ENCODE measurements at regions not wholly inside any gene's neighbourhood (a gene's known extent, or its start where the extent isn't known, plus 50 kb on each side); places are given as distances from the start of the nearest gene placed in this dataset.
A peak's percentile ranks its signal among the peaks of the same experiment; 100 is the strongest.

DNA sequence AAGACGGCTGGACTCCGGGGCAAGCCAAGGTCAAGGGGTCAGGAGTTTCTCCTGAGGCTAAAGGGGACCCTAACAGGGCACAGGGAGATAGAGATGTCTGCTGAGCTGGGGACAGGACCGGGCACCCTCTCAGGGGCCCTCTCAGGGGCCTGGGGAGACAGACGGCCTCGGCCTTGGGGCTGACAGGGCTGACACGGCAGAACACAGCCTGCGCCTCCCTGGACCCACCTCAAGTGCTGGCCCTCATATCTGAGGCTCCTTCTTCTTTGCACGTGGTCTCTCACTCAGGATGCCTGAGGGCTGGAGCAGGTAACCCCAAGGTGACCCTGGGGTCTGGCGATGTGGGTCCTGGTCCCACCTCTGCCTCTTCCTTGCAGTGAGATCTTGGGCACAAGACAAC lies 186.9 kb upstream of the TNRC6C start:
- CTCF ChIA-PET, result interaction anchor here (0.7 to 4.8 kb wide), 4 partner anchors 186 to 246 kb away, joined by 3 to 61 read pairs (median 4); partner anchors contain the start of gene TNRC6C
- intact Hi-C loops (cut with micrococcal nuclease), result loop anchor here in 1 of 2 donors (5.0 kb wide), 1 partner anchor 111 kb away; no protein-coding TSS in a partner anchor
- H3K4me1 Mint-ChIP-seq, result peaks cover 12 to 15% (median 13%) of the 10 kb centered on the region in 7 donors
- ATAC-seq (no peak), DNase-seq (no peak)
- H3K27me3 Mint-ChIP-seq, result peaks cover 0 to 17% (median 0%) of the 10 kb centered on the region in 5 donors
- Histone ChIP-seq H3K27ac (ENCODE audit: low read depth, low read length) (no peak overlapping the region), H3K9me3 (ENCODE audit: control insufficient read depth in 2 of 3, low read length in 3 of 3) (no peaks in the 10 kb centered on the region), H3K4me1 (ENCODE audit: control insufficient read depth in 2 of 2, insufficient read depth in 2 of 2, low read length in 2 of 2) (peaks cover 7 to 9% of the 10 kb centered on the region in 2 donors), H3K4me3 (ENCODE audit: low read length) (no peak overlapping the region), H3K27me3 (ENCODE audit: control insufficient read depth in 2 of 2, insufficient read depth in 2 of 2, low read length in 2 of 2) (no peaks in the 10 kb centered on the region), H3K36me3 (ENCODE audit: control insufficient read depth in 2 of 3, insufficient read depth in 3 of 3, low read length in 3 of 3) (no peaks in the 10 kb centered on the region)
- POLR2A ChIA-PET, result interaction anchor here (3.8 kb wide), 1 partner anchor 186 kb away, joined by 16 read pairs; the partner anchor contains the start of gene TNRC6C
- H3K36me3 Mint-ChIP-seq, result no peaks in the 10 kb centered on the region
- no peak overlapping the region for H3K4me3 Mint-ChIP-seq
- no peak overlapping the region for H3K27ac Mint-ChIP-seq
- peaks cover 0 to 1% (median 0%) of the 10 kb centered on the region in 11 donors for H3K9me3 Mint-ChIP-seq

DNA sequence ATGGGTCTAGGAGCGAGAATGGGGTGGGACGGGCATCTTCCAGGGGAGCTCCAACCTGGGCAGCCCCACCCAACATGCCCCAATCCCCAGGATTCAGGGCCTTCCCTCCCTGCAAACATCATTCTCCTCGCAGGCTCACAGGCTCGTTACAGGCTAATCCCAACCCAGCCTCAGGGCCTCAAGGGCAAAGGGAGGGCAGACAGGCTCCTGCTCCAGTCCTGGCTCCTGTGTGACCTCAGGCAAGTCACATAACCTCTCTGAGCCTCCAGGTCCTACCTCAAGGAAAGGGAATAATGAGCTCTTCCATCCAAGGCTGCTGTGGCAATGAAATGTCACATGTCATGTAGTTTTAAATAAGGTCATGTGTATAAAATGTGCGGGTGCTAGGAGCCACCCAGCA lies 186.5 kb upstream of the TNRC6C start:
- peaks cover 7 to 9% of the 10 kb centered on the region in 2 donors for H3K4me1 ChIP-seq (ENCODE audit: control insufficient read depth in 2 of 2, insufficient read depth in 2 of 2, low read length in 2 of 2)
- H3K27me3 Mint-ChIP-seq, result peaks cover 0 to 17% (median 0%) of the 10 kb centered on the region in 5 donors
- H3K9me3 Mint-ChIP-seq, result peaks cover 0 to 1% (median 0%) of the 10 kb centered on the region in 11 donors
- peaks cover 12 to 15% (median 13%) of the 10 kb centered on the region in 7 donors for H3K4me1 Mint-ChIP-seq
- ChIA-PET CTCF (interaction anchor here (0.7 to 4.8 kb wide), 4 partner anchors 186 to 246 kb away, joined by 3 to 61 read pairs (median 4); partner anchors contain the start of gene TNRC6C), POLR2A (interaction anchor here (1.2 to 3.8 kb wide), 2 partner anchors 116 to 186 kb away, joined by 5 to 16 read pairs; partner anchors contain the start of gene TNRC6C)
- no peaks in the 10 kb centered on the region for H3K36me3 ChIP-seq (ENCODE audit: control insufficient read depth in 2 of 3, insufficient read depth in 3 of 3, low read length in 3 of 3)
- no peak overlapping the region for H3K4me3 ChIP-seq (ENCODE audit: low read length)
- ATAC-seq (no peak), DNase-seq (no peak)
- H3K27me3 ChIP-seq (ENCODE audit: control insufficient read depth in 2 of 2, insufficient read depth in 2 of 2, low read length in 2 of 2), result no peaks in the 10 kb centered on the region
- intact Hi-C loops (cut with micrococcal nuclease), result loop anchor here (1.0 to 5.0 kb wide), 4 partner anchors 110 to 242 kb away; partner anchors contain the start of gene TNRC6C (in 1 of the 2)
- no peak overlapping the region for H3K4me3 Mint-ChIP-seq
- H3K9me3 ChIP-seq (ENCODE audit: control insufficient read depth in 2 of 3, low read length in 3 of 3), result no peaks in the 10 kb centered on the region
- H3K27ac Mint-ChIP-seq, result peak overlapping the region in 2 of 9 donors; percentile 12 to 76
- no peaks in the 10 kb centered on the region for H3K36me3 Mint-ChIP-seq
- H3K27ac ChIP-seq (ENCODE audit: low read depth, low read length), result no peak overlapping the region

DNA sequence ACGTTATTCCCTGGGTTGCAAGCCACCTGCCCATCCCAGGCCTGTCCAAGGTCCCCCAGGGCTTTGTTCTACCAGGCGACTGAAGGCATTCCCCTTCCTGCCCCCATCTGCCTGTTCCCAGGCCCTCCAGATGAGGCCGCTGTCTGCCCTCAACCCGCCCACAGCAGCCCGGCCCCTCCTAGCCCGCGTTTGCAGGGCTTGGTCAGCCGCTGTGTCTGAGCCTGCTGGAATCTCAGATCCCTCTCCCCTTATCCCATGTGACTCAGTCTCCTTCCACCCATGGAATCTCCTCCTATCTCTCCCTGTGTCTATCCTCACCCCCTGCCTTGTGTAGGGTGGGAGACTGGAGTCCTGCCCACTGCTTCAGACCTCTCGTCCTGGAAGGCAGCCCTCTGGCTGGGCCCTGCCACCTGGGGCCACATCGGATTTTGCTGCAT lies 186.0 kb upstream of the TNRC6C start:
- POLR2A ChIA-PET, result interaction anchor here (1.2 to 3.8 kb wide), 2 partner anchors 115 to 185 kb away, joined by 5 to 16 read pairs; partner anchors contain the start of gene TNRC6C
- CTCF ChIA-PET, result interaction anchor here (0.7 to 4.8 kb wide), 2 partner anchors 191 to 241 kb away, joined by 3 to 61 read pairs; no protein-coding TSS in a partner anchor
- no peaks in the 10 kb centered on the region for H3K36me3 ChIP-seq (ENCODE audit: control insufficient read depth in 2 of 3, insufficient read depth in 3 of 3, low read length in 3 of 3)
- intact Hi-C loops (cut with micrococcal nuclease), result loop anchor here (1.0 to 5.0 kb wide), 4 partner anchors 110 to 242 kb away; partner anchors contain the start of gene TNRC6C (in 1 of the 2)
- peak overlapping the region in 5 of 9 donors; percentile 12 to 78 (median 74) for H3K27ac Mint-ChIP-seq
- peaks cover 0 to 17% (median 0%) of the 10 kb centered on the region in 5 donors for H3K27me3 Mint-ChIP-seq
- H3K4me1 Mint-ChIP-seq, result peaks cover 12 to 15% (median 13%) of the 10 kb centered on the region in 7 donors
- H3K27me3 ChIP-seq (ENCODE audit: control insufficient read depth in 2 of 2, insufficient read depth in 2 of 2, low read length in 2 of 2), result no peaks in the 10 kb centered on the region
- no peaks in the 10 kb centered on the region for H3K9me3 ChIP-seq (ENCODE audit: control insufficient read depth in 2 of 3, low read length in 3 of 3)
- DNase-seq (peak; percentile 41 to 69 (median 57)), ATAC-seq (peak; percentile 93)
- H3K4me3 Mint-ChIP-seq, result peak overlapping the region in 1 of 10 donors; percentile 8
- peaks cover 7 to 9% of the 10 kb centered on the region in 2 donors for H3K4me1 ChIP-seq (ENCODE audit: control insufficient read depth in 2 of 2, insufficient read depth in 2 of 2, low read length in 2 of 2)
- no peaks in the 10 kb centered on the region for H3K36me3 Mint-ChIP-seq
- H3K4me3 ChIP-seq (ENCODE audit: low read length), result no peak overlapping the region
- H3K27ac ChIP-seq (ENCODE audit: low read depth, low read length), result no peak overlapping the region
- no peaks in the 10 kb centered on the region for H3K9me3 Mint-ChIP-seq

DNA sequence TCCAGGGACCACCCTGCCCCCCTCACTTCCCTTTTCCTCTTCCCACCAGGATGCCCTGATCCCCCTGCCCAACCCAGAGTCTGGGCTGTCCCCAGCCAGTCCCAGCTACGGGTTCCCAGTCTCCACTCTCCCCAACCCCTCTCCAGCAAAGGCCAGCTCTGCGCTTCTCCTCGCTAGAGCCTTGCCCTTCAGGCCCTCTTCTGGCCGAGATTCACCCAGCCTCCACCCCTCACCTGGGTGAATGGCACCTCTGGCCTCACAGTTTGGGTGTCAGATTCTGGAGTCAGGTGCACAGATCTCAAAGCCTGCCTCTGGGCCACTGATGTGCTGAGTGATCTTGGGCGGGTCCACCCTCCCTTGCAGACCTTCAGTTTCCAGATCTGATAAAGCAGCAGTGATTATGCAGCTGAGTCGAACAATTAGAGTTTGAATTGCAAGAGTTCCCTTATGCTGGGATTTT lies 185.6 kb upstream of the TNRC6C start:
- peak overlapping the region in 3 of 9 donors; percentile 23 to 42 (median 38) for H3K27ac Mint-ChIP-seq
- Histone ChIP-seq H3K4me1 (ENCODE audit: control insufficient read depth in 2 of 2, insufficient read depth in 2 of 2, low read length in 2 of 2) (peaks cover 7 to 9% of the 10 kb centered on the region in 2 donors), H3K27me3 (ENCODE audit: control insufficient read depth in 2 of 2, insufficient read depth in 2 of 2, low read length in 2 of 2) (no peaks in the 10 kb centered on the region), H3K4me3 (ENCODE audit: low read length) (no peak overlapping the region), H3K36me3 (ENCODE audit: control insufficient read depth in 2 of 3, insufficient read depth in 3 of 3, low read length in 3 of 3) (no peaks in the 10 kb centered on the region), H3K9me3 (ENCODE audit: control insufficient read depth in 2 of 3, low read length in 3 of 3) (no peaks in the 10 kb centered on the region), H3K27ac (ENCODE audit: low read depth, low read length) (no peak overlapping the region)
- POLR2A ChIA-PET, result interaction anchor here (1.2 to 3.8 kb wide), 2 partner anchors 115 to 185 kb away, joined by 5 to 16 read pairs; partner anchors contain the start of gene TNRC6C
- no peaks in the 10 kb centered on the region for H3K36me3 Mint-ChIP-seq
- peaks cover 0 to under 1% (median 0%) of the 10 kb centered on the region in 11 donors for H3K9me3 Mint-ChIP-seq
- no peak overlapping the region for H3K4me3 Mint-ChIP-seq
- DNase-seq (no peak), ATAC-seq (peak; percentile 16)
- peaks cover 12 to 15% (median 13%) of the 10 kb centered on the region in 7 donors for H3K4me1 Mint-ChIP-seq
- CTCF ChIA-PET, result interaction anchor here (4.8 kb wide), 1 partner anchor 241 kb away, joined by 61 read pairs; no protein-coding TSS in a partner anchor
- H3K27me3 Mint-ChIP-seq, result peaks cover 0 to 16% (median 0%) of the 10 kb centered on the region in 5 donors
- intact Hi-C loops (cut with micrococcal nuclease), result loop anchor here (1.0 to 5.0 kb wide), 4 partner anchors 109 to 241 kb away; partner anchors contain the start of gene TNRC6C (in 1 of the 2)

DNA sequence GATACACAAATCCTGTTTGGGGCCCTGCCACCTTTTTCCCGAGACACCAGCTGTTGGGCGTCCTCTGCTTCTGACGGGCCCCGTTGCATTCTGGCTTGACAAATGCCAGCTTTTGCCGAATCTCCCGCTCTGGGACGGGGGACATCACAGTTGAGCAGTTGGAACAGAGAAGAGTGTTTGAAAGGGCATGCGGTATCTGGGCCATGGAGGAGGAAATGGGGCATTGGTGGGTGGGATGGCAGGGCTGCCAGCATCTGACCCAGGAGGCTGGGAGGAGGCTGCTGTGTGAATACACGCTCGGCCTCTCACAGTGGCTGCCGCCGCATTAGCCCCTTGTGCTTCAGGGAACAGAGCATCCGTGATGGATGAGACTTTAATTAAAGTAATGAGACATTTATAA lies 184.3 kb upstream of the TNRC6C start:
- POLR2A ChIA-PET, result interaction anchor here (3.8 kb wide), 1 partner anchor 184 kb away, joined by 16 read pairs; the partner anchor contains the start of gene TNRC6C
- Mint-ChIP-seq H3K27me3 (peaks cover 0 to 14% (median 0%) of the 10 kb centered on the region in 5 donors), H3K27ac (no peak overlapping the region), H3K4me1 (peaks cover 11 to 15% (median 13%) of the 10 kb centered on the region in 7 donors), H3K4me3 (no peak overlapping the region), H3K36me3 (no peaks in the 10 kb centered on the region), H3K9me3 (peaks cover 0 to 1% (median 0%) of the 10 kb centered on the region in 11 donors)
- no peaks in the 10 kb centered on the region for H3K9me3 ChIP-seq (ENCODE audit: control insufficient read depth in 2 of 3, low read length in 3 of 3)
- H3K27me3 ChIP-seq (ENCODE audit: control insufficient read depth in 2 of 2, insufficient read depth in 2 of 2, low read length in 2 of 2), result no peaks in the 10 kb centered on the region
- no peaks in the 10 kb centered on the region for H3K36me3 ChIP-seq (ENCODE audit: control insufficient read depth in 2 of 3, insufficient read depth in 3 of 3, low read length in 3 of 3)
- CTCF ChIA-PET, result interaction anchor here (0.8 to 4.8 kb wide), 2 partner anchors 239 to 246 kb away, joined by 3 to 61 read pairs; no protein-coding TSS in a partner anchor
- intact Hi-C loops (cut with micrococcal nuclease), result loop anchor here in 1 of 2 donors (5.0 kb wide), 1 partner anchor 108 kb away; no protein-coding TSS in a partner anchor
- no peak overlapping the region for H3K4me3 ChIP-seq (ENCODE audit: low read length)
- no peak for DNase-seq
- ATAC-seq, result no peak
- H3K4me1 ChIP-seq (ENCODE audit: control insufficient read depth in 2 of 2, insufficient read depth in 2 of 2, low read length in 2 of 2), result peaks cover 7 to 9% of the 10 kb centered on the region in 2 donors
- H3K27ac ChIP-seq (ENCODE audit: low read depth, low read length), result no peak overlapping the region

DNA sequence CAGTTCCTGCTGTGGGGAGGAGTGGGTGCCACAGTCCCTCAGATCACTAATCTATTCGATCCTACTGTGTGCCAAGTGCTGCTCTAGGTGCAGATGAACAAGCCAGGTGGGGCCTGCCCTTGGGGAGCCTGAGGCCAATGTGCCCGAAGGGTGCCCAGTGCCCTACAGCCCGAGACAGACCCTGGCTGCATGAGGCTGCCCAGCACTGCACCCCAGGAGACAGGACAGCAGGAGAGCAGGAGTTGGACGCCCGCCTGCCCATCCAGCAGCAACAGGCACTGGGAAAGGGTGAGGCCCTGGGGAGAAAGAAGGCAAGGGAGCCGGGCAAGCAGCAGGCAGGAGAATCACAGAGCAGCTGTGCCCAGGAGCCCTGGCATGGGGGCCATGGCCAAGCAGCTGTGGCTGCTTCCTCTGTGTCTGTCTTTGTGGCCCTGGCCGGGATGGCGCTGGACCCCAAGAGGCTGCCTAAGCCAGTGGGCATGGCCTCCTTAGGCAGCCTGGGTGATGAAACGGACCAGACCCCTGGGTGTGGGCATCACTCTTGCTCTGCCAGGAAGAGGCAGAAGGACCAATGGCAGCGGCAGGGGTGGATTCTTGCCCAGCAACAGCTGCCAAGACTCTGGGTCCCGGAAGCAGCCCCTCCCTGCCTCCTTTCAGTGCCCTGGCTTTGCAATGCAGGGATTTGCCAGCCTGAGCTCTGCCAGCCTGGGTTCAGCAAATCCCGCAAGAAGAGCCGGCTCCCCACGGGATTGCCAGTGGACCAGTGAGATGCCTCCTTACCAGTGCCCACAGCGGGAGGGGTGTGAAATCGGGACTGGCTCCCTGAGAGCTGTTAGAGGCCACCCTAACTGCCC lies 179.6 kb upstream of the TNRC6C start:
- Mint-ChIP-seq H3K36me3 (no peaks in the 10 kb centered on the region), H3K4me3 (no peak overlapping the region), H3K27me3 (peaks cover 0 to 4% (median 0%) of the 10 kb centered on the region in 5 donors), H3K27ac (no peak overlapping the region), H3K4me1 (peaks cover 1 to 9% (median 4%) of the 10 kb centered on the region in 7 donors), H3K9me3 (peaks cover 0 to 1% (median 0%) of the 10 kb centered on the region in 11 donors)
- Histone ChIP-seq H3K27me3 (ENCODE audit: control insufficient read depth in 2 of 2, insufficient read depth in 2 of 2, low read length in 2 of 2) (no peaks in the 10 kb centered on the region), H3K4me3 (ENCODE audit: low read length) (no peak overlapping the region), H3K4me1 (ENCODE audit: control insufficient read depth in 2 of 2, insufficient read depth in 2 of 2, low read length in 2 of 2) (peaks cover 4 to 12% of the 10 kb centered on the region in 2 donors), H3K27ac (ENCODE audit: low read depth, low read length) (no peak overlapping the region), H3K36me3 (ENCODE audit: control insufficient read depth in 2 of 3, insufficient read depth in 3 of 3, low read length in 3 of 3) (no peaks in the 10 kb centered on the region), H3K9me3 (ENCODE audit: control insufficient read depth in 2 of 3, low read length in 3 of 3) (no peaks in the 10 kb centered on the region)
- DNase-seq, result no peak
- ATAC-seq, result no peak
- intact Hi-C loops (cut with micrococcal nuclease), result no loop called here
- CTCF ChIA-PET, result no interaction called here
- POLR2A ChIA-PET, result interaction anchor here (0.6 kb wide), 1 partner anchor 200 kb away, joined by 4 read pairs; no protein-coding TSS in a partner anchor
